Ascending aorta (tissue), 2 donors: ENCODE measurements at regions not wholly inside any gene's neighbourhood (a gene's known extent, or its start where the extent isn't known, plus 50 kb on each side); places are given as distances from the start of the nearest gene placed in this dataset.

Source experiments
- DNase-seq, 2 donors: peaks; one replicate each; pipeline ENCODE4 v3.0.0-alpha.2; 2019; ENCODE audit warnings: low spot score in 2 of 2
- H3K27ac ChIP-seq, 2 donors: fragments of 200-600 bp; sonication (generic); one replicate each; pipeline ENCODE4 v1.5.1; 2016 to 2017; ENCODE audit warnings: mild to moderate bottlenecking in 1 of 2
- H3K27me3 ChIP-seq: fragments of 200-600 bp; sonication (generic); one replicate; pipeline ENCODE4 v1.5.1; 2017
- H3K36me3 ChIP-seq, 2 donors: fragments of 200-600 bp; sonication (generic); one replicate each; pipeline ENCODE4 v1.5.1; 2016
- H3K4me1 ChIP-seq, 2 donors: fragments of 200-600 bp; sonication (generic); one replicate each; pipeline ENCODE4 v1.5.1; 2016 to 2017; ENCODE audit warnings: mild to moderate bottlenecking in 1 of 2
- H3K4me3 ChIP-seq, 2 donors: fragments of 200-600 bp; sonication (generic); one replicate each; pipeline ENCODE4 v1.5.1; 2016 to 2017; ENCODE audit warnings: mild to moderate bottlenecking in 1 of 2
- H3K9me3 ChIP-seq, 2 donors: fragments of 200-600 bp; sonication (generic); one replicate each; pipeline ENCODE4 v1.5.1; 2016
- CTCF ChIP-seq, 3 experiments: fragments of 200-600 bp in 2 of 3; fragments of 450-650 bp in 1 of 3; sonication (generic) in 2 of 3; IDR thresholded peaks; one replicate each; pipeline ENCODE4 v1.5.1; 2016 to 2019; ENCODE audit warnings: antibody characterized with exemption in 3 of 3, mild to moderate bottlenecking in 1 of 3, moderate library complexity in 1 of 3
- intact Hi-C: fragments of 100-400 bp; cut with DNase I; formaldehyde crosslinking; loops from one replicate; pipeline ENCODE4 v1.15.1; 2023

- peaks cover 0 to 9% of the 10 kb centered on the region in 2 donors for H3K4me1 ChIP-seq
- H3K4me3 ChIP-seq, result no peak overlapping the region
- TF ChIP-seq CTCF (IDR thresholded peaks at IDR 0.05), result no peak
- no peaks in the 10 kb centered on the region for H3K9me3 ChIP-seq
- intact Hi-C loops, result loop anchor here (5.0 kb wide), 1 partner anchor 80 kb away; the partner anchor contains the start of gene PCDH7
- no peak for DNase-seq
- no peaks in the 10 kb centered on the region for H3K27me3 ChIP-seq
- no peaks in the 10 kb centered on the region for H3K36me3 ChIP-seq
- H3K27ac ChIP-seq, result peak overlapping the region in 1 of 2 donors; percentile 63
These were observed 82.6 kb downstream of the PCDH7 start for GRCh38 chr4:30802622-30803323.

GRCh38 chr4:30808276-30808675, 88.1 kb downstream of the PCDH7 start:
- DNase-seq, result no peak
- peaks cover 0 to 3% of the 10 kb centered on the region in 2 donors for H3K4me1 ChIP-seq
- no peak overlapping the region for H3K27ac ChIP-seq
- H3K27me3 ChIP-seq, result no peaks in the 10 kb centered on the region
- no peaks in the 10 kb centered on the region for H3K36me3 ChIP-seq
- H3K4me3 ChIP-seq, result no peak overlapping the region
- intact Hi-C loops, result no loop called here
- H3K9me3 ChIP-seq, result no peaks in the 10 kb centered on the region
- TF ChIP-seq CTCF (IDR thresholded peaks at IDR 0.05), result no peak

- Histone ChIP-seq H3K4me1 (peaks cover 3% of the 10 kb centered on the region in 2 donors), H3K27ac (peak overlapping the region in 1 of 2 donors; percentile 30), H3K27me3 (no peaks in the 10 kb centered on the region), H3K4me3 (no peak overlapping the region), H3K36me3 (no peaks in the 10 kb centered on the region), H3K9me3 (no peaks in the 10 kb centered on the region)
- DNase-seq, result no peak
- intact Hi-C loops, result no loop called here
- no peak for TF ChIP-seq CTCF (IDR thresholded peaks at IDR 0.05)
These were observed 91.1 kb downstream of the PCDH7 start for GRCh38 chr4:30811296-30811695.

- intact Hi-C loops, result no loop called here
- no peaks in the 10 kb centered on the region for H3K36me3 ChIP-seq
- H3K9me3 ChIP-seq, result no peaks in the 10 kb centered on the region
These were observed 95.5 kb downstream of the PCDH7 start for GRCh38 chr4:30815685-30816084.

GRCh38 chr4:30817447-30817846, 97.3 kb downstream of the PCDH7 start:
- TF ChIP-seq CTCF (IDR thresholded peaks at IDR 0.05), result no peak
- no peaks in the 10 kb centered on the region for H3K9me3 ChIP-seq
- H3K27ac ChIP-seq, result no peak overlapping the region
- no peak for DNase-seq
- H3K4me1 ChIP-seq, result peaks cover 3 to 8% of the 10 kb centered on the region in 2 donors
- H3K4me3 ChIP-seq, result no peak overlapping the region
- intact Hi-C loops, result no loop called here
- no peaks in the 10 kb centered on the region for H3K36me3 ChIP-seq
- H3K27me3 ChIP-seq, result no peaks in the 10 kb centered on the region

More at GRCh38 chr4:30815685-30816084, 95.5 kb downstream of the PCDH7 start:
- TF ChIP-seq CTCF (IDR thresholded peaks at IDR 0.05), result no peak
- DNase-seq, result no peak
- H3K4me3 ChIP-seq, result no peak overlapping the region
- H3K4me1 ChIP-seq, result peaks cover 3 to 9% of the 10 kb centered on the region in 2 donors
- H3K27ac ChIP-seq, result no peak overlapping the region
- H3K27me3 ChIP-seq, result no peaks in the 10 kb centered on the region
